K562 (cell line): ENCODE measurements at regions not wholly inside any gene's neighbourhood (a gene's known extent, or its start where the extent isn't known, plus 50 kb on each side); places are given as distances from the start of the nearest gene placed in this dataset.

Experiments used
- ATAC-seq: fragments of 200-7000 bp; cut with Tn5 transposase; 3 replicates; pipeline ENCODE4 v1.9.1; 2020; ENCODE audit warnings: moderate library complexity
- BruUV-seq: library from RNA; stranded (reverse); fragments of 400-500 nt; replicated peaks from 2 replicates; lab custom pipeline; 2021; lab: Mats Ljungman, UMichigan
- CTCF ChIA-PET: fragments of 300-600 bp; formaldehyde crosslinking; extraction: SDS; loops from one replicate; lab custom pipeline; 2021; ENCODE audit warnings: low intra/inter-chr PET ratio; lab: Yijun Ruan, JAX
- POLR2A ChIA-PET: fragments of 300-600, 350-650 bp; sonication (Branson Sonifier 250); formaldehyde crosslinking; extraction: SDS; loops from one replicate; lab custom pipeline; 2021; ENCODE audit warnings: antibody characterized with exemption, inconsistent platforms; lab: Yijun Ruan, JAX
- DNase-seq, 4 experiments: peaks; one replicate each; pipeline versions ENCODE4 v3.0.0 to v3.0.0-alpha.2; 2011 to 2018; ENCODE audit warnings: low spot score in 3 of 4, mixed read lengths in 3 of 4; ENCODE audit errors: extremely low read depth in 1 of 4
- FAIRE-seq: peaks from 2 replicates; lab custom pipeline; 2011; peaks lifted over from hg19 to GRCh38; lab: Jason Lieb, UNC
- H2AFZ ChIP-seq: 2 replicates; pipeline ENCODE4 v1.6.0; 2011; ENCODE audit warnings: low read depth, low read length, control low read depth, inconsistent platforms
- H3K27ac ChIP-seq: fragments of 200-600 bp; 3 replicates; pipeline ENCODE4 v1.8.0; 2011; ENCODE audit warnings: low read depth, mild to moderate bottlenecking, control low read depth, inconsistent platforms, low read length, moderate library complexity, mixed read lengths; ENCODE audit errors: extremely low read depth
- H3K27me3 ChIP-seq, 2 experiments: fragments of 300-600 bp in 1 of 2; 2 replicates in 1 of 2; 3 replicates in 1 of 2; pipeline versions ENCODE4 v1.6.0 to v1.8.0; 2011; ENCODE audit warnings: inconsistent platforms in 2 of 2, low read length in 2 of 2, mild to moderate bottlenecking in 1 of 2, mixed read lengths in 1 of 2, moderate library complexity in 1 of 2; ENCODE audit not compliant: control insufficient read depth in 2 of 2, insufficient read depth in 2 of 2
- H3K36me3 ChIP-seq: fragments of 300-600 bp; 3 replicates; pipeline ENCODE4 v1.8.0; 2011; ENCODE audit warnings: mild to moderate bottlenecking, low read length, inconsistent platforms; ENCODE audit not compliant: control insufficient read depth, insufficient read depth
- H3K4me1 ChIP-seq, 2 experiments: fragments of 200-600 bp in 1 of 2; replicated peaks in 1 of 2; 2 replicates in 1 of 2; 3 replicates in 1 of 2; pipeline versions ENCODE4 v1.5.1 to v1.8.0; 2011; ENCODE audit warnings: inconsistent platforms in 2 of 2, low read length in 2 of 2, mild to moderate bottlenecking in 1 of 2, mixed read lengths in 1 of 2, moderate library complexity in 1 of 2; ENCODE audit not compliant: control insufficient read depth in 2 of 2, insufficient read depth in 2 of 2
- H3K4me2 ChIP-seq: 2 replicates; pipeline ENCODE4 v1.6.1; 2011; ENCODE audit warnings: low read length, control low read depth, inconsistent platforms, mixed read lengths; ENCODE audit not compliant: insufficient read depth
- H3K4me3 ChIP-seq: fragments of 200-600 bp; sonication (generic), shearing (Covaris generic); 2 replicates; pipeline ENCODE4 v1.5.1; 2016; ENCODE audit warnings: control low read depth, inconsistent platforms
- H3K79me2 ChIP-seq: fragments of 200-600 bp; 3 replicates; pipeline ENCODE4 v1.8.0; 2011; ENCODE audit warnings: low read length, inconsistent platforms; ENCODE audit not compliant: control insufficient read depth, insufficient read depth
- H3K9ac ChIP-seq, 2 experiments: 2 replicates each; pipeline versions ENCODE4 v1.6.0 to v1.6.1; 2011; ENCODE audit warnings: low read depth in 2 of 2, low read length in 2 of 2, control low read depth in 1 of 2, inconsistent platforms in 1 of 2, mild to moderate bottlenecking in 1 of 2, mixed read lengths in 1 of 2; ENCODE audit not compliant: insufficient read depth in 1 of 2
- H3K9me1 ChIP-seq: one replicate; pipeline ENCODE4 v1.6.0; 2011; ENCODE audit warnings: inconsistent platforms, mild to moderate bottlenecking, low read length, moderate library complexity; ENCODE audit not compliant: control insufficient read depth, insufficient read depth
- H3K9me3 ChIP-seq: replicated peaks from 2 replicates; pipeline ENCODE4 v1.5.1; 2011; ENCODE audit warnings: low read depth, low read length, inconsistent platforms; ENCODE audit not compliant: control insufficient read depth, insufficient read depth
- H4K20me1 ChIP-seq: replicated peaks from 2 replicates; pipeline ENCODE4 v1.6.1; 2011; ENCODE audit warnings: low read length, inconsistent platforms, mixed read lengths; ENCODE audit not compliant: control insufficient read depth, insufficient read depth
- CEBPB ChIP-seq: fragments of 450-650 bp; IDR thresholded peaks from 2 replicates; pipeline ENCODE4 v1.6.1; 2016; ENCODE audit warnings: missing genetic modification characterization, missing compliant biosample characterization
- CHD1 ChIP-seq: fragments of 200-600 bp; sonication (generic); IDR thresholded peaks from one replicate; pipeline ENCODE4 v1.6.1; 2012; ENCODE audit warnings: mild to moderate bottlenecking, moderate library complexity, low read length, inconsistent platforms
- CUX1 ChIP-seq: fragments of 200-800 bp; sonication (Bioruptor generic); IDR thresholded peaks from 2 replicates; pipeline ENCODE4 v1.6.1; 2016; ENCODE audit warnings: missing genetic modification characterization, missing compliant biosample characterization
- ERF ChIP-seq: fragments of 450-650 bp; formaldehyde crosslinking; IDR thresholded peaks from 2 replicates; pipeline ENCODE4 v1.4.0; 2020; ENCODE audit warnings: mild to moderate bottlenecking, mixed read lengths
- GMEB1 ChIP-seq: fragments of 250-450 bp; sonication (Bioruptor Pico); IDR thresholded peaks from 2 replicates; pipeline ENCODE4 v1.4.0; 2020; ENCODE audit warnings: mild to moderate bottlenecking
- HNRNPUL1 ChIP-seq: fragments of 200-400 bp; formaldehyde crosslinking; IDR thresholded peaks from 2 replicates; pipeline ENCODE4 v1.6.1; 2017; ENCODE audit warnings: low read length
- JUNB ChIP-seq: fragments of 450-650 bp; formaldehyde crosslinking; conservative IDR thresholded peaks from 2 replicates; pipeline ENCODE4 v1.4.0; 2020; ENCODE audit warnings: mild to moderate bottlenecking
- KDM4B ChIP-seq, 2 experiments: fragments of 450-650 bp in 1 of 2; sonication (generic) in 1 of 2; IDR thresholded peaks; 2 replicates each; pipeline ENCODE4 v1.6.1; 2016 to 2017; ENCODE audit warnings: borderline replicate concordance in 2 of 2, antibody characterized with exemption in 1 of 2, low read depth in 1 of 2, mild to moderate bottlenecking in 1 of 2
- KLF6 ChIP-seq: fragments of 250-450 bp; sonication (Bioruptor Pico); IDR thresholded peaks from 2 replicates; pipeline ENCODE4 v1.4.0; 2020; ENCODE audit warnings: mild to moderate bottlenecking, moderate library complexity, borderline replicate concordance
- NCOA2 ChIP-seq, 2 experiments: fragments of 450-650 bp; IDR thresholded peaks; 2 replicates each; pipeline ENCODE4 v1.6.1; 2018; ENCODE audit warnings: mild to moderate bottlenecking in 2 of 2, moderate library complexity in 1 of 2; ENCODE audit not compliant: partially characterized antibody in 2 of 2
- NFIC ChIP-seq: fragments of 450-650 bp; IDR thresholded peaks from 2 replicates; pipeline ENCODE4 v1.6.1; 2017; ENCODE audit warnings: mild to moderate bottlenecking, inconsistent platforms
- TEAD4 ChIP-seq, 2 experiments: sonication (generic) in 1 of 2; formaldehyde crosslinking in 1 of 2; IDR thresholded peaks; 2 replicates each; pipeline versions ENCODE4 v1.6.1 to v1.8.0; 2012 to 2022; ENCODE audit warnings: borderline replicate concordance in 1 of 2, inconsistent platforms in 1 of 2, low read length in 1 of 2, mild to moderate bottlenecking in 1 of 2, missing genetic modification reagents in 1 of 2
- TFAM ChIP-seq: fragments of 250-450 bp; sonication (Bioruptor Pico); conservative IDR thresholded peaks from 2 replicates; pipeline ENCODE4 v1.5.0; 2021; ENCODE audit warnings: mild to moderate bottlenecking, moderate library complexity
- ZBTB5 ChIP-seq: fragments of 450-650 bp; IDR thresholded peaks from 2 replicates; pipeline ENCODE4 v1.6.1; 2017; ENCODE audit warnings: antibody characterized with exemption
- ZNF197 ChIP-seq: fragments of 200-800 bp; sonication (Bioruptor generic); IDR thresholded peaks from 2 replicates; pipeline ENCODE4 v1.6.1; 2016; ENCODE audit warnings: low read depth, missing genetic modification characterization, missing compliant biosample characterization
- WGBS: fragments of 100-300 bp; shearing (Covaris generic); methylation state at CpG from one replicate; pipeline ENCODE4 v1.1.6; 2016; ENCODE audit warnings: low coverage, mixed read lengths; ENCODE audit not compliant: insufficient coverage; ENCODE audit errors: missing lambda C conversion rate; 5-methylcytosine and 5-hydroxymethylcytosine counted together
- in situ Hi-C: fragments of 300-500 bp; cut with MboI; formaldehyde crosslinking; loops from 4 replicates; pipeline ENCODE4 v1.15.0; 2018; ENCODE audit warnings: inconsistent platforms, mixed read lengths
- intact Hi-C: fragments of 100-400 bp; cut with micrococcal nuclease; formaldehyde crosslinking; loops from 2 replicates; pipeline ENCODE4 v1.14.2; 2022

GRCh38 chr12:74689929-74690328, 152.3 kb downstream of the ATXN7L3B start:
- H3K9me3 ChIP-seq: no peaks in the 10 kb centered on the region
- no TSS peak for BruUV-seq
- 0% methylated on average over 2 of the region's 2 CpGs for WGBS
- no peak overlapping the region for H3K9ac ChIP-seq
- no peaks in the 10 kb centered on the region for H3K4me1 ChIP-seq
- H3K27me3 ChIP-seq: no peaks in the 10 kb centered on the region
- no peaks in the 10 kb centered on the region for H3K79me2 ChIP-seq
- CTCF ChIA-PET: no interaction called here
- no peak for ATAC-seq
- H4K20me1 ChIP-seq: no peaks in the 10 kb centered on the region
- H3K4me3 ChIP-seq: no peak overlapping the region
- no peaks in the 10 kb centered on the region for H3K36me3 ChIP-seq
- H2AFZ ChIP-seq: no peak overlapping the region
- intact Hi-C loops (no loop called here), in situ Hi-C loops (no loop called here)
- H3K9me1 ChIP-seq: no peaks in the 10 kb centered on the region
- DNase-seq: no peak
- POLR2A ChIA-PET: no interaction called here
- H3K4me2 ChIP-seq: no peak overlapping the region
- FAIRE-seq: no peak
- H3K27ac ChIP-seq: no peak overlapping the region
- TF ChIP-seq CHD1 (no peak), CUX1 (CRISPR knock-in tag) (no peak), TFAM (CRISPR knock-in tag) (no peak), TEAD4 (IDR thresholded peaks at IDR 0.05; ENCODE audit: low read length) (no peak), TEAD4 (CRISPR knock-in tag; IDR thresholded peaks at IDR 0.05; ENCODE audit: borderline replicate concordance) (no peak), ZNF197 (CRISPR knock-in tag) (no peak), ZBTB5 (no peak), GMEB1 (CRISPR knock-in tag) (no peak), HNRNPUL1 (no peak), KDM4B (IDR thresholded peaks at IDR 0.05; ENCODE audit: borderline replicate concordance in 2 of 2, low read depth in 1 of 2) (no peak), NCOA2 (IDR thresholded peaks at IDR 0.05; ENCODE audit: partially characterized antibody in 2 of 2) (no peak), JUNB (CRISPR knock-in tag) (no peak), ERF (CRISPR knock-in tag) (no peak), KLF6 (no peak), CEBPB (no peak), NFIC (no peak)
